Uterus (tissue), 2 donors: ENCODE measurements at regions not wholly inside any gene's neighbourhood (a gene's known extent, or its start where the extent isn't known, plus 50 kb on each side); places are given as distances from the start of the nearest gene placed in this dataset.

Experiments used
- CTCF ChIP-seq, 4 experiments: fragments of 200-600 bp in 2 of 4; fragments of 450-650 bp in 2 of 4; sonication (generic) in 2 of 4; IDR thresholded peaks; one replicate each; pipeline ENCODE4 v1.5.1; 2016 to 2019; ENCODE audit warnings: antibody characterized with exemption in 4 of 4, mild to moderate bottlenecking in 2 of 4, moderate library complexity in 1 of 4
- POLR2A ChIP-seq, 2 donors: fragments of 450-650 bp; IDR thresholded peaks; one replicate each; pipeline ENCODE4 v1.6.1; 2016; ENCODE audit warnings: antibody characterized with exemption in 2 of 2, mild to moderate bottlenecking in 1 of 2, moderate library complexity in 1 of 2

DNA sequence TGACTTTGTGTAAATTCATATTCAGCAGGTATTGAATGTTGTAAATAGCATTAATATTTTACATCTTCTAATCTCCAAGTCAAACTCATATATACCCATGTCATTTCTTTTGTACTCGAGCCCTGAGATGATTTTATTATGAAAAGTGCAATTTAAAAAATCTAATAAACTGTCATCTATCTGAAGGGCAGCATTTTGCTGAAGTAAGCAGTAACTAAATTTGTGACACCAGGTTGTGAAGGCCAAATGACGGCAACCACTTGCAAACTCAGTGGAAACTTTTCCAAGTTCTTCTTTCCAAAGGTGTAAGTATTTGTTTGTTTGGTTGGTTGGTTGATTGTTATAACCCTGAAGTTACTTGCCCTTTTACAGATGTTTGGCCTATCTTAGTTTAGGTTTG is 188.3 kb downstream of the GPR37 start:
- TF ChIP-seq CTCF (IDR thresholded peaks at IDR 0.05) (no peak), POLR2A (IDR thresholded peaks at IDR 0.05) (no peak)
